Brain microvascular endothelial cell (primary cell): ENCODE measurements at regions not wholly inside any gene's neighbourhood (a gene's known extent, or its start where the extent isn't known, plus 50 kb on each side); places are given as distances from the start of the nearest gene placed in this dataset.

Experiments
- DNase-seq: peaks from one replicate; pipeline ENCODE4 v3.0.0-alpha.2; 2020
- H3K27ac ChIP-seq: fragments of 250-450 bp; sonication (Bioruptor Pico); 2 replicates; pipeline ENCODE4 v1.5.1; 2020; ENCODE audit warnings: mild to moderate bottlenecking, moderate library complexity
- H3K27me3 ChIP-seq: fragments of 250-450 bp; sonication (Bioruptor Pico); replicated peaks from 2 replicates; pipeline ENCODE4 v1.5.1; 2020; ENCODE audit warnings: mild to moderate bottlenecking
- H3K36me3 ChIP-seq: fragments of 250-450 bp; sonication (Bioruptor Pico); replicated peaks from 2 replicates; pipeline ENCODE4 v1.5.1; 2020; ENCODE audit warnings: mild to moderate bottlenecking
- H3K4me3 ChIP-seq: 2 replicates; pipeline ENCODE4 v1.5.1; 2011; ENCODE audit warnings: low read depth, mild to moderate bottlenecking, control low read depth, low read length, moderate library complexity
- in situ Hi-C: cut with HindIII; loops from 2 replicates; pipeline ENCODE4 v1.10.0; 2017; ENCODE audit warnings: low sequenced_read_pairs, low pct_ligation_motif_present
- TF ChIP-seq, protein P1 (sequence below): IDR thresholded peaks from 2 replicates; pipeline ENCODE4 v1.5.1; 2011; ENCODE audit warnings: low read depth, mild to moderate bottlenecking, moderate library complexity, low read length, control low read depth, inconsistent platforms; ENCODE audit errors: missing control alignments

DNA sequence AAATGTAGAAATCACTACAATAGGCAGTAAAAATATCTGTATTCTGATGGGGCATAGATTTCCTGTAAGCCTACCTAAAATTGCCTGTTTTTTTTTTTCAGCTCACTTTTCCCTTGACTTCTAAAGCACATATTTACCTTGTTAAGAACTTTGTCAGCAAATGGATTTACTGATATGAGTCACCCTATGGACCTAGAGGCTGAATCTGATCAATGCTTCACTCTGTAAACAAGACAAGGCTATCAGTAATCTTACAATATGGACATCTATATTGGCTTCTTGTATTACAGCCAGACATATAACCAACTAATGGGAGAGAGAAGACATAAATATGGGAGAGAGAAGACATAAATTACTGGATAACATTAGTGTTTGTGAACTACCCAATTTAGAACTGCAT lies 792.7 kb upstream of the CHD1 start:
- in situ Hi-C loops: no loop called here
- H3K36me3 ChIP-seq: no peaks in the 10 kb centered on the region
- H3K4me3 ChIP-seq: no peak overlapping the region
- TF ChIP-seq, protein P1, sequence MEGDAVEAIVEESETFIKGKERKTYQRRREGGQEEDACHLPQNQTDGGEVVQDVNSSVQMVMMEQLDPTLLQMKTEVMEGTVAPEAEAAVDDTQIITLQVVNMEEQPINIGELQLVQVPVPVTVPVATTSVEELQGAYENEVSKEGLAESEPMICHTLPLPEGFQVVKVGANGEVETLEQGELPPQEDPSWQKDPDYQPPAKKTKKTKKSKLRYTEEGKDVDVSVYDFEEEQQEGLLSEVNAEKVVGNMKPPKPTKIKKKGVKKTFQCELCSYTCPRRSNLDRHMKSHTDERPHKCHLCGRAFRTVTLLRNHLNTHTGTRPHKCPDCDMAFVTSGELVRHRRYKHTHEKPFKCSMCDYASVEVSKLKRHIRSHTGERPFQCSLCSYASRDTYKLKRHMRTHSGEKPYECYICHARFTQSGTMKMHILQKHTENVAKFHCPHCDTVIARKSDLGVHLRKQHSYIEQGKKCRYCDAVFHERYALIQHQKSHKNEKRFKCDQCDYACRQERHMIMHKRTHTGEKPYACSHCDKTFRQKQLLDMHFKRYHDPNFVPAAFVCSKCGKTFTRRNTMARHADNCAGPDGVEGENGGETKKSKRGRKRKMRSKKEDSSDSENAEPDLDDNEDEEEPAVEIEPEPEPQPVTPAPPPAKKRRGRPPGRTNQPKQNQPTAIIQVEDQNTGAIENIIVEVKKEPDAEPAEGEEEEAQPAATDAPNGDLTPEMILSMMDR: no peak
- no peak for DNase-seq
- no peak overlapping the region for H3K27ac ChIP-seq
- no peaks in the 10 kb centered on the region for H3K27me3 ChIP-seq

DNA sequence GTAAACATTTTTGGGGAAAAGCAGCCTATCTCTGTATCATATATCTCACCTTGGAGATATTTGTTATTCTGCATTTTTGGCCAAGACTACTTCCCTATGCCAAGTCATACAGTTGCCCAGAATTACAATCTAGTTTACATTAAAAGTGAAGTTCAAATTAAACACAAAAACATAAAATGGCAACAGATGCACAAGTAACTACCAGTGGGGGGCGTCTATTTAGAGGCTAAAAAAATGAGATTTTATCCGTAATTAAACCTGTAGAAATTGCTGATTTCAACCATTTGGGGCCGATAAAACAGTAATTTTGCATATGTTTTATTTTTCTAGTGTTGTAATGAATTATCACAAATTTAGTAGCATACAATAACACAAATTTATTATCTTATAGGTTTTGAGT lies 787.1 kb upstream of the CHD1 start:
- Histone ChIP-seq H3K27me3 (no peaks in the 10 kb centered on the region), H3K27ac (no peak overlapping the region), H3K36me3 (no peaks in the 10 kb centered on the region), H3K4me3 (no peak overlapping the region)
- in situ Hi-C loops: no loop called here
- no peak for DNase-seq
- TF ChIP-seq, protein P1: no peak

DNA sequence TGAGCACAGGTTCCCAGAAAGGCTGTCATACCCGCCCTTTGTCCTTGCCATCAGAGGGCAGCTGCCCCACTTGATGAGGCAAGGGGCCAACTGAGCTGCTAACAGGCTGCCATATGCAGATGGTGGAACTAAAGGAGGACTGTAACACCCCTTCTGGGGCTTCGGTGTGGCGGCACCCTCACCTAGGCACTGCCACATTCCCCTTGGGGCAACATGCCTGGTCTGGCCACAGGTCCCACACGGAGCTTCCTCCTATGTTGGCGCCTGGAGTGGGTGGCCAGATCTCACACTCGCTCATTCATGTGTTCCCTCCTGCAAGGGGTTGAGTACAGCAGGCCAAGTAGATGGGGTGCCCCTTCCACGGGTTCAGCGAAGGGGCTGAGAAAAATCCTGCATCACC lies 777.4 kb upstream of the CHD1 start:
- in situ Hi-C loops: no loop called here

DNA sequence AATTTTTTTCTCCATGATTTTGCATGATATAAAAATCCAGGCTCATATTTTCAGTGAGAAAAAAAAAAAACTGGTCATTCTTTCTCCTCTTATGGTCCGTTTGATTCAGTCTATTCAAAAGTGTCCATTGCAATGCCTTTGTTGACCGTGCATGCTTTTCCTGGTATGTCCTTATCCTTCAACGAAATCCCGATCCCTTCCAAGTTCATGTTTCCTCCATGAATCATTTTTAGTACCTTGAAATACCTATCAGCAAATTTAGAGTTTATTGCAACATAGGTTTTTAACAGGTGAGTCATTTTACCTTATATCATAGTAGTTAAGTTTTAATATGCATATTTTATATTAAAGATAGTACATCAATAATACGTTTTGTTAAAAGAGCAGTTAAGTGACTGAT lies 773.8 kb upstream of the CHD1 start:
- DNase-seq: no peak
- in situ Hi-C loops: no loop called here
- TF ChIP-seq, protein P1: no peak

More for the DNA sequence above, 777.4 kb upstream of the CHD1 start:
- Histone ChIP-seq H3K36me3 (no peaks in the 10 kb centered on the region), H3K27me3 (no peaks in the 10 kb centered on the region), H3K4me3 (no peak overlapping the region), H3K27ac (no peak overlapping the region)
- TF ChIP-seq, protein P1: no peak
- no peak for DNase-seq

DNA sequence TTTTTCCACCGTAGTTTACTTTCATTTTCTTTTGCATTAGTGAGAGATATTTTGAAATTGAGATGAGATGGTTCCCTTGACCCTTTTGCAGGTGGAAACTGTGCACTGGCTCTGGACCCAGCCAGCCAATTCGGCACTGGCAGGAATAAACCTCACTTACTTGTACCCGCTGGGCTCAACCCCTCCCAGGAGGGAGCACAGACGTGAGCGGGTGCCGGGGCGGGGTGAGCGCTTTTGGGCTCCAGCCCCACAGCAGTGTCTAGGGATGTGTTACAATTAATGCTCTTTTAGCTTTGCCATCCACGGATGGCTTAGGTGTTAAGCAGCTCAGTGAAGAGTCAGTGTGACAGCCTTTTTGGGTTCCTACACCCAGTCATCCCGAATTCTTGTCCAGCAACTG lies 766.1 kb upstream of the CHD1 start:
- in situ Hi-C loops: no loop called here
- no peak for DNase-seq

More for the DNA sequence above, 773.8 kb upstream of the CHD1 start:
- H3K27ac ChIP-seq: no peak overlapping the region
- no peaks in the 10 kb centered on the region for H3K27me3 ChIP-seq
- no peaks in the 10 kb centered on the region for H3K36me3 ChIP-seq
- no peak overlapping the region for H3K4me3 ChIP-seq

DNA sequence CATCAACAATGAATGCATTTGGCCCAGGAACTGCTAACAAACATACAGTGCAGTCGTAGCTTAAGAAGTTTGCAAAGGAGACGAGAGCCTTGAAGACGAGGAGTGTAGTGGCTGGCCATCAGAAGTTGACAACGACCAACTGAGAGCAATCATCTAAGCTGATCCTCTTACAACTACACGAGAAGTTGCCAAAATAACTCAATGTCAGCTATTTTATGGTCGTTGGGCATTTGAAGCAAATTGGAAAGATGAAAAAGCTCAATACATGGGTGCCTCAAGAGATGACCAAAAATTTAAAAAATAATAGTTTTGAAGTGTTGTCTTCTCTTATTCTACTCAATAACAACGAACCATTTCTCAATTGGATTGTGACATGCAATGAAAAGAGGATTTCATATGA lies 757.7 kb upstream of the CHD1 start:
- TF ChIP-seq, protein P1: no peak
- Histone ChIP-seq H3K27me3 (no peaks in the 10 kb centered on the region), H3K27ac (no peak overlapping the region), H3K36me3 (no peaks in the 10 kb centered on the region), H3K4me3 (no peak overlapping the region)
- in situ Hi-C loops: no loop called here
- no peak for DNase-seq

More for the DNA sequence above, 766.1 kb upstream of the CHD1 start:
- TF ChIP-seq, protein P1: no peak
- Histone ChIP-seq H3K4me3 (no peak overlapping the region), H3K27ac (no peak overlapping the region), H3K36me3 (no peaks in the 10 kb centered on the region), H3K27me3 (no peaks in the 10 kb centered on the region)
